GM12875 (cell line): ENCODE measurements at regions not wholly inside any gene's neighbourhood (a gene's known extent, or its start where the extent isn't known, plus 50 kb on each side); places are given as distances from the start of the nearest gene placed in this dataset.
A peak's percentile ranks its signal among the peaks of the same experiment; 100 is the strongest.
"Not testable (repeated sequence)": the region's sequence is repeated elsewhere in the genome, so short reads cannot be mapped to it uniquely, and the experiment has no call there.

Experiments
- H3K4me3 ChIP-seq: one replicate; pipeline ENCODE4 v1.5.1; 2011; ENCODE audit warnings: low read depth, low read length, control low read depth
- TF ChIP-seq, protein P1 (sequence below): IDR thresholded peaks from 2 replicates; pipeline ENCODE4 v1.5.1; 2011; ENCODE audit warnings: low read depth, mild to moderate bottlenecking, control low read depth, inconsistent platforms, low read length, moderate library complexity, borderline replicate concordance; ENCODE audit not compliant: insufficient read depth

DNA sequence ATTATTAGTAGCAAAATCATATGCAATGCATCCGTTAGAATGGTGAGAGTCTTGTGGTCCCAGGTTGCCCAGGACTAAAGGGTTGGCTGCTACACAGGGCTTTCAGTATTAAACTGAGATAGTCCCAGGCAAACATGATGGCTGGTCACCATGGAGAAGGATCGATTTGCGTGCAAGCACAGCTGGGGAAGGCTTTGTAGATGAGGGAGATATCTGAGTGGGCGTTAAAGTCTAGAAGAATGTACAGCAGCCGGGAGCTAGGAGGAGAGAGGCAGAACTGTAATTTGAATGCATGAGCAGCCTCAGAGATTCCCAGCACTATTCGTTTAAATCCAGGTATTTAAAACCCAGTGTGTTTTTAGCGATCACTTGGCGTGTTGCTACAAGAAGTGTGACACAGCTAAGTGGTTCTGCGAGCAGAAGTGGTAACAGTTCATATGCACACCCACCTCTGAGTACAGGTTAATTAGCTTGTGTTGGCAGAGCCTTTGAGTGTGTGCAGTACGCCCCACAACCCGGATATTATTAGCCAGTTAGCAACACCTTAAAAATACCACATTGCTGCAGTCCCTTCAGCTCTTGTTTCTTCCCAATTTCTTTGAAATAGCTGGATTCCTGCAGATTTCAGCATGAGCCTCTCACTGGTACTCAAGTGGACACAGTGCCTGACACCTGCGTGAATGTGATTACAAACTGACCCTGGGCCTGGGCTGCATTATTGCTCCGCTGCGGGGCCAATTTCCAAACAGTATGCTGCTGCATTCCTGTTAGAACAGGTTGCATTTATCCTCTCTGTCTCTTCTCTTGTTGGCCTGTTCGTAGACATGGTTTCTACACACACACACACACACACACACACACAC lies 67.2 kb upstream of the SCAF4 start:
- H3K4me3 ChIP-seq, result no peak overlapping the region
- TF ChIP-seq, protein P1, sequence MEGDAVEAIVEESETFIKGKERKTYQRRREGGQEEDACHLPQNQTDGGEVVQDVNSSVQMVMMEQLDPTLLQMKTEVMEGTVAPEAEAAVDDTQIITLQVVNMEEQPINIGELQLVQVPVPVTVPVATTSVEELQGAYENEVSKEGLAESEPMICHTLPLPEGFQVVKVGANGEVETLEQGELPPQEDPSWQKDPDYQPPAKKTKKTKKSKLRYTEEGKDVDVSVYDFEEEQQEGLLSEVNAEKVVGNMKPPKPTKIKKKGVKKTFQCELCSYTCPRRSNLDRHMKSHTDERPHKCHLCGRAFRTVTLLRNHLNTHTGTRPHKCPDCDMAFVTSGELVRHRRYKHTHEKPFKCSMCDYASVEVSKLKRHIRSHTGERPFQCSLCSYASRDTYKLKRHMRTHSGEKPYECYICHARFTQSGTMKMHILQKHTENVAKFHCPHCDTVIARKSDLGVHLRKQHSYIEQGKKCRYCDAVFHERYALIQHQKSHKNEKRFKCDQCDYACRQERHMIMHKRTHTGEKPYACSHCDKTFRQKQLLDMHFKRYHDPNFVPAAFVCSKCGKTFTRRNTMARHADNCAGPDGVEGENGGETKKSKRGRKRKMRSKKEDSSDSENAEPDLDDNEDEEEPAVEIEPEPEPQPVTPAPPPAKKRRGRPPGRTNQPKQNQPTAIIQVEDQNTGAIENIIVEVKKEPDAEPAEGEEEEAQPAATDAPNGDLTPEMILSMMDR, result no peak

DNA sequence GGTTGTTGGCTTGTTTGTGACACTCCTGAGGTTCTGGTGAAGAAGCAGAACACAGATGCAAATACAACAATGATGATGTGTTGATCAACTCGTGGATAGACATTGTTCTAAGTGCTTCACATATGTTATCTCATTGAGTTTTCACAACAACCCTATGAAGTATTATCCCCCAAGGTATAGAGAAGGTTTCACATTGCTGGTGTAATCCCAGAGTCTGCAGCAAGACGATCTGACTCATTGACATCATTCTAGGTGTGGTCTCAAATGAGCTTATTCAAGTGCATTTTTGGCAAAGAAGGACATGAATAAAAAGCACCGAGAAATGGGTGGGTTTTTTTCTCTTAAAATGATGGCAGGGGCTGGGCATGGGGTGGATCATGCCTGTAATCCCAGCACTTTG lies 64.1 kb upstream of the SCAF4 start:
- TF ChIP-seq, protein P1, result no peak
- H3K4me3 ChIP-seq, result no peak overlapping the region

DNA sequence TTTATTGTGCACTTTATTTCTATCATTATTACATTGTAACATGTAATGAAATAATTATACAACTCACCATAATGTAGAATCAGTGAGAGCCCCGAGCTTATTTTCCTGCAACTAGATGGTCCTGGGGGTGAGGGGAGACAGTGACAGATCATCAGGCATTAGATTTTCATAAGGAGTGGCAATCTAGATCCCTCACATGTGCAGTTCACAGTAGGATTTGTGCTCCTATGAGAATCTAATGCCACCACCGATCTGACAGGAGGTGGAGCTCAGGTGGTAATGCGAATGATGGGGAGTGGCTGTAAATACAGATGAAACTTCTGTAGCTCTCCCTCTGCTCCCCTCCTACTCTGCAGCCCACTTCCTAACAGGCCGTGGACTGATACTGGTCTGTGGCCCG lies 58.5 kb upstream of the SCAF4 start:
- H3K4me3 ChIP-seq, result not testable (repeated sequence)

DNA sequence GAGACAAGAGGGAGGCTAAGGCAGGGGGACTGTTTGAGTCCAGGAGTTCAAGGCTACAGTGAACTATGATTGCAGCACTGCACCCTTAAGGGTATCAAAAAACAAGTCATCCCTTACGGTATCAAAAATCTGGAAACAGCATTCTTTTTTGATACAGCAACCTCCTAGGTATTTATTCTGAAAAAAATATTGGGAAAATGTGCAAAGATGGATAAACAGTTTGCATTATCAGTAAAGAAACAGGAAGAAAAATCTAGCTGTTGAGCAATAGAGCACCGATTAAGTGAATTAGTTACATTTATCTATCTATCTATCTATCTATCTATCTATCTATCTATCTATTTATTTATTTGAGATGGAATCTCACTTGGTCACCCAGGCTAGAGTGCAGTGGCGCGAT lies 56.7 kb upstream of the SCAF4 start:
- TF ChIP-seq, protein P1, result no peak
- H3K4me3 ChIP-seq, result no peak overlapping the region

DNA sequence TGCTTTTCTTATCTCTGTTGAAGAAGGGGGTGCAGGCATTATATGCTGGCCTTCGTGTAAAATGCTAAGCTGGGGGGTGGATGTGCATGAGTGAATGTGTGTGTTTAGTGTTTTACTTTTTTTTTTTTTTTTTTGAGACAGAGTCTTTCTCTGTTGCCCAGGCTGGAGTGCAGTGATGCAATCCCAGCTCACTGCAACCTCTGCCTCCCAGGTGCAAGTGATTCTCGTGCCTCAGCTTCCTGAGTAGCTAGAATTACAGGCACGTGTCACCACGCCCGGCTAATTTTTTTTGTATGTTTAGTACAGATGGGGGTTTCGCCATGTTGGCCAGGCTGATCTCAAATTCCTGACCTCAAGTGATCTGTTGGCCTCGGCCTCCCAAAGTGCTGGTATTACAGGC lies 55.8 kb upstream of the SCAF4 start:
- not testable (repeated sequence) for H3K4me3 ChIP-seq

DNA sequence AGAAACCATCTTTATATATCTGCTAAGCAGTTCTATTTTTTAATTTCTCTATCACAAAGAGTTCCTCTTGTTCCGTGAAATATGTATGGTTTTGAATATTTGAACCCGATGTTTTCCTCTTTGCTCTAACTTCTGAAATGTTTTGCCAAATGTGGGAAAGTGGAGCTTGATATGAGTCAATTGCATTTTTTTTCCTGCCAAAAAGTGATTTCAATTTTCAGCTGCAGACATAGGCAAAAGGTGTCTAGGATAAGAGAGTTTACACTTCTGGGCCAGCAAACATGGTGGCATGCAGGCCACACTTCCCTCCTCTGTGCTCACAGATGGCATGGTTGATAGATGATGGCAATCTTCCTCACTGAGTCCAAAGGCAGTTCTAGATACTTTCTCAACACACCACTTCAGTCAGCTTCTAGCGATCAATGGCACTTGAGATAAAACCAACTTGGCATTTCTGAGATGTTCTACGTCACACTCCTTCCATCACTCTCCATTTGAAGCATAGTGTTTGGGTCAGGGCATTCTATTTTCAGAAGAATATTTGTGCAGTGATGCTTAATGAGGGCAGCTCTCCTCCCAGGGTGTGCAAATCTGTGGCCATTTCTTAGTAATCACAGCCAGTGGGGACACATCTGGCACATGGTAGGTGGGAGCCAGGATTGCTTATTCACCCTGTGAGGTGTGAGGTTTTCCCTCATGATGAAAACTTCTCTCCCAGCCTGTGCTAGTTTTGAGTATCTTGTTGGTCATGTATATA lies 54.4 kb upstream of the SCAF4 start:
- TF ChIP-seq, protein P1, result no peak
- H3K4me3 ChIP-seq, result no peak overlapping the region

DNA sequence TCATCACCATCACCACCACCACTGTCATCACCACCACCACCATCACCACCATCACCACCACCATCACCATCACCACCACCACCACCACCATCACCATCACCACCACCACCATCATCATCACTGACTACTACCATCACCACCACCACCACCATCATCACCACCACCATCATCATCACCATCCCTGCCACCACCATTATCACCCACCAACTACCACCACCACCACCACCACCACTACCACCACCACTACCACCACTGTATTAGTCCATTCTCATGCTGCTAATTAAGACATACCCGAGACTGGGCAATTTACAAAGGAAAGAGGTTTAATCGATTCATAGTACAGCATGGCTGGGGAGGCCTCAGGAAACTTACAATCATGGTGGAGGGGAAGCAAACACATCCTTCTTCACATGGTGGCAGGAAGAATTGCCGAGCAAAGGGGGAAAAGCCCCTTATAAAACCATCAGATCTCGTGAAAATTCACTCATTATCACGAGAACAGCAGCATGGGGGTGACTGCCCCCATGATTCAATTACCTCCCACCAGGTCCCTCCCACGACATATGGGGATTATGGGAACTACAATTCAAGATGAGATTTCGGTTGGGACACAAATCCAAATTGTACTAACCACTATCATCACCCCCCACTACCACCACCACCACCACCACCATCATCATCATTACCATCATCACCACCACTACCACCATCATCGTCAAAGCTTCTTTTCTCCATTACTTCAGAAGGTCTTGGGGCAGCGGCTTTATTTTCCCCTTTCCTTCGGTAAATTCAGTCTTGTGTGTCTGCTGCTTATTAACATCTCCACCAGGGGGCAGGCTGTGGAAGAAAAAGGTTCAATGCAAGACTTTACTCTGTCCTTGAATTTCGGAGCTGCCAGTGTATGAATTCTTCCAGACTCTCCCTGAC lies 53.6 kb upstream of the SCAF4 start:
- TF ChIP-seq, protein P1, result peak; percentile 54; the same call in 1 of the 2 replicates

DNA sequence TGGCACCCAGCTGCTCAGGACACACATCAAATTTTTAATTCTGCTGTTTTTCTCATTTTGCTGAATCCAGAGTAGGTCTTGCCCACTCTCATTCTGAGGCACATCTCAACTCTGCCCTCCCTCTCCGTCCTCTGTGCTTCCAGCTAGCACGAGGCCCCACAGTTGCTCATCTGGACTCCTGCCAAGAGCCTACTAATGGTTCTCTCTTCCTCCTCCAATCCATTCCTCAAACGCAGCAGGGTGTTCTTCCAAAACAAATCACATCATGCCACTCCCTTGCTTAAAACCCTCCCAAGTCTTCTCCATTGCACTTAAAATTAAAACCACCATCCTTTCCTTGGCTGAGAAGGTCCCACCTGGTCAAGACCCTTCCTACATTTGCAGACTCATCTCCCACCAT lies 49.8 kb upstream of the SCAF4 start:
- no peak overlapping the region for H3K4me3 ChIP-seq
- TF ChIP-seq, protein P1, result no peak

More for the DNA sequence above, 53.6 kb upstream of the SCAF4 start:
- H3K4me3 ChIP-seq, result not testable (repeated sequence)
